Adrenal gland (tissue), 9 donors: ENCODE measurements at regions not wholly inside any gene's neighbourhood (a gene's known extent, or its start where the extent isn't known, plus 50 kb on each side); places are given as distances from the start of the nearest gene placed in this dataset.

Source experiments
- DNase-seq, 7 donors: peaks; one replicate each; pipeline ENCODE4 v3.0.0-alpha.2; 2019 to 2020
- H3K27ac ChIP-seq, 5 donors: fragments of 200-600 bp; sonication (generic) in 4 of 5; 1 replicate in 3 of 5; 2 replicates in 2 of 5; pipeline versions ENCODE4 v1.5.1 to v1.8.0; 2016 to 2020; ENCODE audit warnings: mild to moderate bottlenecking in 1 of 5
- H3K27me3 ChIP-seq: fragments of 200-600 bp; 2 replicates; pipeline ENCODE4 v1.8.0; 2021
- H3K36me3 ChIP-seq, 2 donors: fragments of 200-600 bp; replicated peaks in 1 of 2; 1 replicate in 1 of 2; 2 replicates in 1 of 2; pipeline versions ENCODE4 v1.5.1 to v1.8.0; 2018 to 2022
- H3K4me1 ChIP-seq, 2 donors: fragments of 200-600 bp; replicated peaks in 1 of 2; 1 replicate in 1 of 2; 2 replicates in 1 of 2; pipeline versions ENCODE4 v1.5.1 to v1.8.0; 2018 to 2021
- H3K4me3 ChIP-seq, 4 donors: fragments of 200-600 bp; sonication (generic) in 3 of 4; one replicate each; pipeline ENCODE4 v1.5.1; 2016 to 2018
- H3K9me3 ChIP-seq, 3 donors: fragments of 200-600 bp; sonication (generic) in 1 of 3; replicated peaks in 1 of 3; 1 replicate in 2 of 3; 2 replicates in 1 of 3; pipeline versions ENCODE4 v1.5.1 to v1.8.0; 2016 to 2021
- POLR2A ChIP-seq, 2 donors: fragments of 450-650 bp; IDR thresholded peaks; one replicate each; pipeline ENCODE4 v1.6.1; 2017; ENCODE audit warnings: antibody characterized with exemption in 2 of 2, mild to moderate bottlenecking in 2 of 2, moderate library complexity in 1 of 2
- WGBS, 4 donors: extraction: QIAGEN DNeasy Blood & Tissue Kit in 2 of 4; methylation state at CpG; one replicate each; pipeline versions ENCODE4 v1.1.5 to v1.1.7; 2013 to 2017; 5-methylcytosine and 5-hydroxymethylcytosine counted together
- intact Hi-C, 2 donors: fragments of 100-400 bp; cut with DNase I; formaldehyde crosslinking; loops; one replicate each; pipeline versions ENCODE4 v1.14.1 to v1.15.0; 2022 to 2023
- TF ChIP-seq, protein P1 (sequence below), 6 experiments: fragments of 450-650 bp in 4 of 6; fragments of 200-600 bp in 2 of 6; sonication (generic) in 1 of 6; IDR thresholded peaks; 1 replicate in 5 of 6; 2 replicates in 1 of 6; pipeline versions ENCODE4 v1.5.1 to v1.8.0; 2016 to 2021; ENCODE audit warnings: antibody characterized with exemption in 6 of 6, mild to moderate bottlenecking in 2 of 6, moderate library complexity in 1 of 6
- donor health status: healthy with polysubstance abuse.
- donor health status: Bipolar disorder and iron deficiency.
- donor health status: DM: yes; HTN: yes; CAD: no.
- donor health status: DM: no; HTN: no; CAD: no.
- donor health status: DM: no; HTN: no; CAD: no.

DNA sequence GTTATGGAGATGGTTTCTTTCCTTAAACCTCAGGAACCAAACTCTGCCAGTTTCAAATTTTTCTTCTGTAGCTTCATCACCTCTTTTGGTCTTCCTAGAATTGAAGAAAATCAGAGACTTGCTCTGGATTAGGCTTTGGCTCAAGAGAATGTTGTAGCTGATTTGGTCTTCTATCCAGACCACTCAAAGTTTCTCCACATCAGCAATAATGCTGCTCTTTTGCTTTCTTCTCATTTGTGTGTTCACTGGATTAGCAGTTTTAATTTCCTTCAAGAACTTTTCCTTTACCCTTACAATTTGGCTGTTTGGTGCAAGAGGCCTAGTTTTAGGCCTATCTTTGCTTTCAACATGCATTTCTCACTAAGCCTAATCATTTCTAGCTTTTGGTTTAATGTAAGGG is 78.1 kb upstream of the PLCB4 start:
- no peak overlapping the region for H3K27ac ChIP-seq
- no peaks in the 10 kb centered on the region for H3K27me3 ChIP-seq
- no peaks in the 10 kb centered on the region for H3K36me3 ChIP-seq
- no peak for DNase-seq
- no peaks in the 10 kb centered on the region for H3K9me3 ChIP-seq
- intact Hi-C loops = no loop called here
- H3K4me1 ChIP-seq = no peaks in the 10 kb centered on the region
- H3K4me3 ChIP-seq = no peak overlapping the region
- TF ChIP-seq, protein P1, sequence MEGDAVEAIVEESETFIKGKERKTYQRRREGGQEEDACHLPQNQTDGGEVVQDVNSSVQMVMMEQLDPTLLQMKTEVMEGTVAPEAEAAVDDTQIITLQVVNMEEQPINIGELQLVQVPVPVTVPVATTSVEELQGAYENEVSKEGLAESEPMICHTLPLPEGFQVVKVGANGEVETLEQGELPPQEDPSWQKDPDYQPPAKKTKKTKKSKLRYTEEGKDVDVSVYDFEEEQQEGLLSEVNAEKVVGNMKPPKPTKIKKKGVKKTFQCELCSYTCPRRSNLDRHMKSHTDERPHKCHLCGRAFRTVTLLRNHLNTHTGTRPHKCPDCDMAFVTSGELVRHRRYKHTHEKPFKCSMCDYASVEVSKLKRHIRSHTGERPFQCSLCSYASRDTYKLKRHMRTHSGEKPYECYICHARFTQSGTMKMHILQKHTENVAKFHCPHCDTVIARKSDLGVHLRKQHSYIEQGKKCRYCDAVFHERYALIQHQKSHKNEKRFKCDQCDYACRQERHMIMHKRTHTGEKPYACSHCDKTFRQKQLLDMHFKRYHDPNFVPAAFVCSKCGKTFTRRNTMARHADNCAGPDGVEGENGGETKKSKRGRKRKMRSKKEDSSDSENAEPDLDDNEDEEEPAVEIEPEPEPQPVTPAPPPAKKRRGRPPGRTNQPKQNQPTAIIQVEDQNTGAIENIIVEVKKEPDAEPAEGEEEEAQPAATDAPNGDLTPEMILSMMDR (IDR thresholded peaks at IDR 0.05) = no peak
- TF ChIP-seq POLR2A (IDR thresholded peaks at IDR 0.05) = no peak

DNA sequence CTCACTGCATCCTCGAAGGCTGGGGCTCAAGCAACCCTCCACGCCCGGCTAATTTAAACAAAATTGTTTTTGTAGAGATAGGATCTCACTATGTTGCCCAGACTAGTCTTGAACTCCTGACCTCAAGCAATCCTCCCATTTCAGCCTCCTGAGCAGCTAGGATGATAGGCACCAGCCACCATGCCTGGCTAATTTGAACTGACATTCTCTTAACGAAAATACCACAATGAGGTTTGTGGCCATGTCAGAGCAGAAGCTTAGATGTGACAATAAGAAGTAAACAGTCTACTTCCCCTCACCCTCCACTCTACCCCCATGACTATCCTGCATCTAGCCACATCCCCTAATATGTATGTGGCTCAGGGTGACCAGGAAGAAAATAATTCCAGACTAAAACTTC is 74.8 kb upstream of the PLCB4 start:
- no peaks in the 10 kb centered on the region for H3K9me3 ChIP-seq
- intact Hi-C loops = no loop called here
- TF ChIP-seq, protein P1 (IDR thresholded peaks at IDR 0.05) = no peak
- TF ChIP-seq POLR2A (IDR thresholded peaks at IDR 0.05) = no peak
- H3K36me3 ChIP-seq = no peaks in the 10 kb centered on the region
- no peak overlapping the region for H3K4me3 ChIP-seq
- no peaks in the 10 kb centered on the region for H3K4me1 ChIP-seq
- no peaks in the 10 kb centered on the region for H3K27me3 ChIP-seq
- H3K27ac ChIP-seq = no peak overlapping the region
- no peak for DNase-seq
- 54 to 75% (median 65%) methylated on average over 4 of the region's 4 CpGs for WGBS, 4 donors

DNA sequence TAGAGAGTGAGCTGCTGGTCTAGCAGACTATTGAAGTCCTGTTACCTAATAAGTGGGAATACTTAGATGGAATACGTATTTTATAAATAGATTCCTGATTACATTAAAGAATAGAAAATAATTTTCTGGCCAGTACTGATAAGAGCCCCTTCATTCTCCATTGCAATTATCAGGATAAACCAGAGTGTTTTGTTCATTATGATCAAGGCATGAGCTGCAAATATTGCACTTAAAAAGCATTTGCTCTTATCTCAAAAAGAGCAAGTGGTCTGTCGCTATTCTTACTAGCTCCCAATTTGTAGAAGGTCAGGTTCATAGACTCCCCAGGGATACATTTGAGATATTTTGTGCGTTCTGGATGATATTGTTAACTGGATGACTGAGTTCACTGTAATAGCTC is 73.1 kb upstream of the PLCB4 start:
- Histone ChIP-seq H3K4me1 (no peaks in the 10 kb centered on the region), H3K36me3 (no peaks in the 10 kb centered on the region), H3K27ac (no peak overlapping the region), H3K9me3 (no peaks in the 10 kb centered on the region), H3K4me3 (no peak overlapping the region), H3K27me3 (no peaks in the 10 kb centered on the region)
- TF ChIP-seq, protein P1 (IDR thresholded peaks at IDR 0.05) = no peak
- TF ChIP-seq POLR2A (IDR thresholded peaks at IDR 0.05) = no peak
- WGBS, 4 donors = 39 to 51% (median 45%) methylated on average over 3 of the region's 3 CpGs
- DNase-seq = no peak
- intact Hi-C loops = no loop called here

DNA sequence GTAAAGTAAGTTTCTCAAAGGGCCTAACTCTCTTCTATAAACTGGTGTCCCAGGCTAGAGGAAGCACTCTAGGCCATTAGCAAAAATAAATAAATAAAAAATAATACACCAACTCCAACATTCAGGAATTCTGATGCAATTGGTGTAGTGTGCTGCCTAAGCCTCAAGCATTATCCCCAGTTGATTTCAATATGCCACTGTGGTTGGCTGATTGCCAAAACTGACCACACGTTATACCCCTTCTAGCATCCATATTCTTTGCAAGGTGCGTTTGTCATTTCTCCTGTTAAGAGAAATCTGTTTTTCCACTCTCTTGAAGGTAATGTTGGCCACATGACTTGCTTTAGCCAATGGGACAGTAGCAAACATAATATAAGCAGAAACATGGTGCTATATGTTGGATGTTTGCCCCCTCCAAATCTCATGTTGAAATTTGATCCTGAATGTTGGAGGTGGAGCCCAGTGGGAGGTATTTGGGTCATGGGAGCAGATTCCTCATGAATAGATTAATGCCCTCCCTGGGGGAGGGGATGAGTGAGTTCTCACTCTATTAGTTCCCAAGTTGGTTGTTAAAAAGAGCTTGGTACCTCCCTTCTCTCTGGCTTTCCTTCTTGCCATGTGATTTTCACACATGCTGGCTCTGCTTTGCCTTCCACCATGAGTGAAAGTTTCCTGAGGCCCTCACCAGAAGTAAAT is 71.9 kb upstream of the PLCB4 start:
- 46 to 67% (median 59%) methylated on average over 2 of the region's 2 CpGs for WGBS, 4 donors
- H3K27ac ChIP-seq = no peak overlapping the region
- intact Hi-C loops = no loop called here
- no peaks in the 10 kb centered on the region for H3K4me1 ChIP-seq
- no peaks in the 10 kb centered on the region for H3K9me3 ChIP-seq
- H3K4me3 ChIP-seq = no peak overlapping the region
- no peak for DNase-seq
- no peaks in the 10 kb centered on the region for H3K36me3 ChIP-seq
- no peaks in the 10 kb centered on the region for H3K27me3 ChIP-seq
- TF ChIP-seq, protein P1 (IDR thresholded peaks at IDR 0.05) = no peak
- no peak for TF ChIP-seq POLR2A (IDR thresholded peaks at IDR 0.05)
